ENCODE measurements at regions not wholly inside any gene's neighbourhood (a gene's known extent, or its start where the extent isn't known, plus 50 kb on each side); places are given as distances from the start of the nearest gene placed in this dataset.
"Not testable (repeated sequence)": the region's sequence is repeated elsewhere in the genome, so short reads cannot be mapped to it uniquely, and the experiment has no call there.

GRCh38 chr1:5766996-5767395 is 225.2 kb downstream of the NPHP4 start:
- DNase-seq (ENCODE audit: low spot score): not testable (repeated sequence)

GRCh38 chr1:5765997-5766913 is 226.0 kb downstream of the NPHP4 start:
- no peak for DNase-seq (ENCODE audit: low spot score)

- DNase-seq (ENCODE audit: low spot score): no peak
Observed at GRCh38 chr1:5765483-5765882, 226.7 kb downstream of the NPHP4 start.

GRCh38 chr1:5764959-5765358 is 227.3 kb downstream of the NPHP4 start:
- no peak for DNase-seq (ENCODE audit: low spot score)

GRCh38 chr1:5764464-5764863 is 227.8 kb downstream of the NPHP4 start:
- DNase-seq (ENCODE audit: low spot score): no peak

GRCh38 chr1:5763696-5764370 is 228.4 kb downstream of the NPHP4 start:
- DNase-seq (ENCODE audit: low spot score): no peak

- DNase-seq (ENCODE audit: low spot score): no peak
Observed at GRCh38 chr1:5758859-5759578, 233.2 kb downstream of the NPHP4 start.

- no peak for DNase-seq (ENCODE audit: low spot score)
Observed at GRCh38 chr1:5758000-5758858, 234.0 kb downstream of the NPHP4 start.

- no peak for DNase-seq (ENCODE audit: low spot score)
Observed at GRCh38 chr1:5757187-5757805, 234.9 kb downstream of the NPHP4 start.

GRCh38 chr1:5756434-5757186 is 235.6 kb downstream of the NPHP4 start:
- no peak for DNase-seq (ENCODE audit: low spot score)

- DNase-seq (ENCODE audit: low spot score): no peak
Observed at GRCh38 chr1:5755552-5756125, 236.6 kb downstream of the NPHP4 start.

GRCh38 chr1:5754817-5755551 is 237.2 kb downstream of the NPHP4 start:
- DNase-seq (ENCODE audit: low spot score): no peak

- no peak for DNase-seq (ENCODE audit: low spot score)
Observed at GRCh38 chr1:5753549-5754421, 238.4 kb downstream of the NPHP4 start.

GRCh38 chr1:5752746-5753548 is 239.3 kb downstream of the NPHP4 start:
- DNase-seq (ENCODE audit: low spot score): no peak

- DNase-seq (ENCODE audit: low spot score): no peak
Observed at GRCh38 chr1:5751833-5752745, 240.1 kb downstream of the NPHP4 start.

GRCh38 chr1:5751163-5751540 is 241.1 kb downstream of the NPHP4 start:
- DNase-seq (ENCODE audit: low spot score): no peak

Measured in activated CD4-positive, alpha-beta T cell treated with anti-CD3 and anti-CD28 coated beads, Interleukin-2, Interleukin-4, amounts not matched to agents 100 ng/mL and 50 ng/mL, durations not matched to agents 16 hours and 8 hours (primary cell).